Stimulated activated CD4-positive, alpha-beta T cell treated with anti-CD3 and anti-CD28 coated beads, Interleukin-4, amount 100 ng/mL, for 48 hours (primary cell): ENCODE measurements at regions not wholly inside any gene's neighbourhood (a gene's known extent, or its start where the extent isn't known, plus 50 kb on each side); places are given as distances from the start of the nearest gene placed in this dataset.

Source experiments
- DNase-seq, 2 donors: peaks; one replicate each; pipeline ENCODE4 v3.0.0-alpha.2; 2020; ENCODE audit warnings: low read depth in 2 of 2

- no peak for DNase-seq
These were observed 57.2 kb upstream of the ACVR1 start for GRCh38 chr2:157933160-157933920.

GRCh38 chr2:157932480-157933159 is 56.5 kb upstream of the ACVR1 start:
- DNase-seq, result no peak

- no peak for DNase-seq
These were observed 55.4 kb upstream of the ACVR1 start for GRCh38 chr2:157931542-157931941.

GRCh38 chr2:157930728-157931127 is 54.6 kb upstream of the ACVR1 start:
- no peak for DNase-seq

GRCh38 chr2:157929871-157930667 is 53.9 kb upstream of the ACVR1 start:
- DNase-seq, result no peak

- no peak for DNase-seq
These were observed 52.2 kb upstream of the ACVR1 start for GRCh38 chr2:157928372-157928771.

- DNase-seq, result no peak
These were observed 51.0 kb upstream of the ACVR1 start for GRCh38 chr2:157927155-157927554.
